ENCODE measurements at regions not wholly inside any gene's neighbourhood (a gene's known extent, or its start where the extent isn't known, plus 50 kb on each side); places are given as distances from the start of the nearest gene placed in this dataset.

DNA sequence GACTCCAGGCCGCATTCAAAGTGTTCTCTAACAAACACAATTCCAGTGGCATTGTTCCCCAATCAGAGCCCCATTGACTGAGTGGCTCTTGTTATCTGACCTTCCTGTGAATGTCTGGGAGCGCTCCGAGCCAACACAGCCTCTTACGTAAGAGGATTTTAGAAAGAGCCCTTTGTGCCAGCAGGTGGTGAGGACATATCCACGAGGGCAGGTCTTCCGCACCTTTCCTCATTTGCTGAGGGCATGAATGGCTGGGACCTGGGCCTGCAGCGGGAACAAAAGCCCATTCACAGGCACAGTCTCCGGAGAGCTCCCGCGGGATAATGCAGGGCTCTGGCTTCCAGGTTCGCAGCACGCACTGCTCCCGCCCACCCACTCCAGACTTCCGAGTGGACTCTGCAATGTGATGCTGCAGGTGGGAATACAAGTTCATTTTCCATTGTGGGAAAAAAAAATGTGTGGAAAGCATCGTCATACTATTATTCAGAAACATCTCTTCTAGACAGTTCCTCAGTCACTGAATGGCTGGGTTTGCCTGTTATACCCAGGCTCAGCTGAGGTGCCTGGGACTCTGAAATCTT lies 295.0 kb upstream of the IGFBP3 start:
- DNase-seq, result no peak

DNA sequence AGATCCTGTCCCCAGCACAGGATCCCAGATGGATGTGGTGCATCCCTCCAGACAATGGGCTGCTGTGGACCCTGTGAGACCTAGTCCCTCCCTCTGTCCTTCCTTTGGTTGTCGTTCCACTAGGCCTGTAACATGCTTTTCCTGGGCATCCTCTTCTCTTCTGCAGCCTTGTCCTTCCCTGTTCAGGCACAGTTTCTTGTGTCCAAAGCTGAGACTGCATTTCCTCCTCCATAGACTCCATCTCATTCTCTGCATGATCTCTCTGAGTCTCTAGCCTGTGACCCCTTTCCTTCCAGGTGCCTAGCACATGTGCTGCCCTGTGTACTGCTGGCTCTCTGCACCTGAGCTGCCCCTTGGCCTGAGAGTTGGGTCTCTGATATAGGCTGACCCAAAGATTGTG lies 293.5 kb upstream of the IGFBP3 start:
- no peak for DNase-seq

DNA sequence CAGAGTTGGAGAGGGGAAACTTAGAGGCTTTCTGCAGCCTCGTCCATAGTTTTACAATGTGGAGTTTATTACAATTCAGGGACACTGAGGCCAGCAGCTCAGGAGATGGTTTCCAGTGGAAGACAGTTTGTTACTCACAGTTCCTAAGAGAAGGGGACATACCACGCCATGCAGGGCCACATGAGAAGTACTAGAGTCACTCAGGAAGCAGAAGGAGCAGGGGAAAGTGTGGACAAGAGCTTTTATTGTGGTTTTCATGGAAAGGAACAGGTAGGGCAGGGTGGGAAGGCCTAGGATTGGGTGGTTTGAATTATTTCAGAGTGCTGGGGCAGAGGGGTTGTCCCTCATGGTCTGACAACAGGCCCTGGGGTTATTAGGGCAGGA lies 292.1 kb upstream of the IGFBP3 start:
- DNase-seq, result no peak

DNA sequence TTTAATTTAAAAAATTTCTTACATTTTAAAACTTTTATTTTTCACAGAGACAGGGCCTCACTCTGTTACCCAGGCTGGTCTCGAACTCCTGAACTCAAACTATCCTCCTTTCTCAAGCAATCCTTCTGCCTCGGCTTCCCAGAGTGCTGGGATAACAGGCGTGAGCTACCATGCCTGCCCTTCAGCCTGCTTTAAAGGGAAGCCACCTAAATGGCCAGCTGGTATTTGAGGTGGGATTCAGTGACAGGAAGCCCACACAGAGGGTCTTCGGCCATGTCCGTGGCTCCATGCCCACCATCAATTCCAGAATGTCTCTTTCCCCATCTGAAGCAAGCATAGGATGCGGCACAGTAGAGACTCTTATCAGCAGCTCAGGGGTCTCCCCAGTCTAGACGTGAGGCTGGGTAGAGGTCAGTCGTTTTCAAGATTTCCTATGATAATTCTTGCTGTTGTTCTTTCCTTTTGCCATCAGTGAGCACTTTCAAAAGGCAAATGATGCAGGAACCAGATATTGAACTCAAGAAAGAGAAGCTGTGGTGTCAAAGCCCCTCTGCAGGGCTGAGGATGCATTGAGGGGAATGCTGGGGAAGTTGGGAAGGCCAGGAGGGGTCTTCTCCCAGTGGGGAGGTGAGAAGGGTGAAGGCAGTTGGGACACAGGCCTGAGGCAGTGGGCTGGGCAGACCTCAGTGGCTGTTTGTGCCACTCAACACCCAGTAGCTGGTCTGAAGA lies 291.5 kb upstream of the IGFBP3 start:
- DNase-seq, result no peak

DNA sequence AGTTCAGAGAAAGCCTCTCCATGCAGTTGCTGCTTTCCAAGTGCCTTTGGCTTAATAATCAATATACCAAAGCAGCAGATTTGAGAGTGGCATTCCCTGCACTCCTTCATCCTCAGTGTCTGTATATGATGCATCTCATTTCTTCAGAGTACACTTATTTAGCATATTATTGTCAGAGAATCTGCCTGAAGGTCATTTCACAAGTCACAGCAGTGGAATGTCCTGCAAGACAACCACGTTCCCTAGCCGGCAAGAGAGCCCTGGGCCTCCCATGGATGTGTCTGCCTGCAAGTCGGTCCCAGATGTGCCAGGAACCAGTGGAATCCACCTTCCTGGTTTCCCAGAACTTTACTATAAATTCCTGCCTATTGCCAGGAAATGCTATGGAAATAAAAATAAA lies 289.4 kb upstream of the IGFBP3 start:
- DNase-seq, result no peak

DNA sequence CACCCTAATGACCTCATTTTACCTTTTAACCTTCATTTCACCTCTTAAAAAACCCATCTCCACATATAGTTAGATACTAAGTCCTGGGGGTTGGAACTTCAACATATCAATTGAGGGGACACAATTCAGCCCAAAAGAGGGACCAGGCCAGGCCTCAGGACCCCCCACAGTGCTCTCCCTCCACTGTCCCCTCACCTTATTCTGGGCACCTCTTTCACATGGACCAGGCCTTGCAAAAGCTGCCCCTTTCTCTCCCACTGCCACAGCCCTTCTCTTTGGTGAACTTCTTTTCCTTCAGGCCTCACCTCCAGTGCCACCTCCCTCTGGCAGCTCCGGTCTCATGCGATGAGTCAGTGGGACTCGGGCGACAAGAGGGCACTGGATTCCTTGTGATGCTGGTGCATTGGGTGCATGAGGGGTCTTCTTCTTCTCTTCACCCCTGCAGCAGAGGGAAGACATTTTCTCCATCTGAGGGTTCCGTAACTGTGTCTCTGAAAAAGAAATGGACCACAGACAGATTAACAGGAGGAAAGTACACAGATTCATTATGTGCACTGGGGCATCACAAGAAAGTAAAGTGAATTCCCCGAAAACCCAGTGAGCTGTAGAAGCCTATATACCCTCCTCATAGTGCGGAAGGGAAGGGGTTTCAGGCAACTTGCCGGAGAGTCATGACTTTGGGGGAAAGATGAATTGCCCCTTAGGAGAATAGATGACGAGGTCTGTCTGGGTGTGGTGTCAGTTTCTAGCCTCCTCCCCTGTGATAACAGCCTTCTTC lies 288.7 kb upstream of the IGFBP3 start:
- DNase-seq, result no peak

DNA sequence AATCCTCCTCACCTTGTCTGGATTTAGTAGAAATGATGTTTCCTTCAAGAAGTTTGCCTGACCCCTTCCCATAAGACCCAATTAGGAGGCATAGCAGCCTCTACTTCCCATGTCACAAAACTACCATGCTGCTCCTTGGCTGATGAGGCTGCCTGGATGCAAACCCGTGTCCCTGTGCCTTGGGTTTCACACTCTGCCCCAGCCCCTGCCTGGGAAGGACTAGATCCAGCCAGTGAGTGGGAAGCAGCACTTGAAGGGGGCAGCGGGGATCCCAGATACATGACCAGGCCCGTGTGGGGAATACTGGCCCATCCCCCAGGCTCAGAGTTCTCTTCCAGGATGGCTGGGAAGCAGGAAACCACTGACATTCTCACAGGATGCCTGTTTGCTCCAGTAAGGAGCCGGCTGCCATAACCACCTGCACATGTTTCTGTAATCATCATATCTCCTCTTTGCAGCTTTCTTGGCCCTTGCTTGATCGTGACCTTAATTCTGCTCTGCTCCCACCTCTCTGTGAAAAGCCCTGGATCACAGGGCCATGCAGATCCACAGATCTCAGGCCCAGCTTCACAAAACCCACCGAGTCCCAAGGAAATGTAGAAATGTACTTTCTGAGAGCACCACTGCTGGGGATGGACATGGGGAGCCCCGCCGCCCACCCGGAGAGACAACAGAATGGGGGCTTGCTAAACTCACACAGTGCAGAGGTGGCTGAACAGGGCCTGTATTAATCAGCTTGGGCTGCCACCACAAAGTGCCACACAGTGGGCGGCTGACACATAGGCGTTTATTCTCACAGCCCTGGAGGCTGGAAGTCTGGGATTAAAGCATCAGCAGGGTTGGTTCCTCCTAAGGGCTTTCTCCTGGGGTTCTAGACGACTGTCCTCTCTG lies 287.8 kb upstream of the IGFBP3 start:
- DNase-seq, result no peak

DNA sequence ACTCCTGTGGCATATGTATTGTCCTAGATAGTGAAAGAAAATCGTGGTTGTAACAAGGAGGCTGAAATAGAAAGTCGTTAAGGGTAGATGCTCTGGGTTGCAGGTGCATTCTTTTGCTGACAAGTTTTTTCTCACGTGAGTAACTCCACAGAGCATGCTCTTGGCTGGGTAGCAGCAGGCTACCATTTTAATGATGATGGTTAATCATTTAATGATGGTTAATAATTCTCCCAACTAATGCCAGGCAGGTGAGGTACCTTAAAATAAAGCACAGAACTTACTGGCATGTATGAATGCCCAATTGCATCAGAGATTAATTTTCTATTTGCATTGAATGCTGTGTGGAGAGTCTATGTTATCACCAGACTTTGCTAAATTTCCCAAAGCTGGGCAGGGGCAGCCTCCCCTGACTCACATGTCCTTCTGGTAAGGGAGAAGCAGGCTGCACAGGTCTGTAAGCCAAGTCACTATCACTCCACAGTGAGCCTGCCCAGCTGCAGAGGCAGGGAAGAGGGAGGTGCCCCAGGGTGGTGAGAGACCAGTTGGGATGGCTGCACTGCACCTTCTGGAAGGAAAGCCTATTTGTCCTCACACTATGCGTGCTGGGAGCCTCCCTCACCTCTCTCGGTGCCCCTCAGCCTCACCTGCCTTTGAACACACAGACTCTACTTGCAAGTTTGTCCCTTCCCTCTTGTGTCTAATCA lies 287.0 kb upstream of the IGFBP3 start:
- DNase-seq, result no peak

DNA sequence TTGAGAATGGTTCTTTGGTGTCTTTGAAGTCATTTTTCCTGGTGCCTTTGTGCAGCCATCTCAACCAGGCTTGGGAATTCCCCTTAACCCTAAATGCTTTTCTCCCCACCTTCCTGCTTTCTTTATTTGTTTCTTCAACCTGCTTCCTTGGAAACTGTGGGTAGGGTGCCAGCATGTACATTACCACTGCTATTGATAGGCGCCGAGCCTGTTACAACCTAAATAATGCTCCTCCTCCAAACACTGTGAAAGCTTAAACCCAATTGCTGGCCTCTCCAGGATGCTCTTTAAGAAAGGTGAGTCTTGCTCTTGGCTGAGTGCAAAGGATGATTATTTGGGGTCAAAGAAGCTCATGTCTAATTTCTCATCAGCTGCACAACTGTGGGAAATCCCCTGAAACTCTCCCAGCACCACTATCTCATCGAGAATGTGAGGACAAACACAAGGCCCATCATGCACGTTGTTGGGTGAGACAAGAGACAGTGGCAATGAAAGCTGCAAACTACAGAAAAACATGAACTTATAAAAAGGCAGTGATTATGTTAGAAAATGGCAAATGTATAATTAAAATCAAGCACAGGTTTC lies 285.5 kb upstream of the IGFBP3 start:
- peak in 1 of 5 experiments; percentile 14 for DNase-seq

DNA sequence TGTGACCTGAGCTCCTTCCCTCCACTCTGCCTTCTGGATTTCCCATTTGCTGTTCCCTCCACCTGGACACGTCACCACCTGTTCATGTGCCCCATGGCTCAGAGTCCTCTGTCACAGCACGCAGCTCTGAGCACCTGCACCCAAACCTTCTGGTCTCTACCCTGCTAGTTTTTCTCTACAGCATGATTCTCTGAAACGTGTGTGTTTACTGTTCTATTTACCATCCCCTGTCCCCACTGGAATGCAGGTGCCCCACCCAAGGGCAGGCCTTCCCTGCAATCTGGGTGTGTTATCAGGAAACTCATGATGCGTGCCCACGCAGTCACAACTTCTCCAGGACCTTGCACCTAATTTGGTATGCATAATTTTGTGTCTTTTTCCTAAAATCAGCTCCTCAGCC lies 284.4 kb upstream of the IGFBP3 start:
- DNase-seq, result no peak

DNA sequence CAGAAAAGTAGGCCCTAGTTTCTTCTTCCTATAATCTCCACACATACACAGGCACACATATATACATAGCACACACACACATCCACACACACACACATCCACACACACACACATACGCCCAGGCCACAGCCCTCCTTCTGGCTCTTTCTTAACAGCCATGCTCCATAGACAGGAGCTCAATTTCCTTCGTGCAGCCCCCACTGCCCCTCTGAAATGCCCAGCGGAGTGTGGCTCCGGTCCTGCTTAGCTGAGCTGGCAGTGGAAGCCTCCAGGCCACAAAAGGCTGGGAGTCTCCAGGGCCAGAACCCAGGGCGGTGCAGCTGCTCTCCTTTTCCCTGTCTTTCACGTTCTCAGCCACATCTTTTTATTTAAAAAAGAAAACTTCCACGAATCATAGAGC lies 282.9 kb upstream of the IGFBP3 start:
- DNase-seq, result no peak

DNA sequence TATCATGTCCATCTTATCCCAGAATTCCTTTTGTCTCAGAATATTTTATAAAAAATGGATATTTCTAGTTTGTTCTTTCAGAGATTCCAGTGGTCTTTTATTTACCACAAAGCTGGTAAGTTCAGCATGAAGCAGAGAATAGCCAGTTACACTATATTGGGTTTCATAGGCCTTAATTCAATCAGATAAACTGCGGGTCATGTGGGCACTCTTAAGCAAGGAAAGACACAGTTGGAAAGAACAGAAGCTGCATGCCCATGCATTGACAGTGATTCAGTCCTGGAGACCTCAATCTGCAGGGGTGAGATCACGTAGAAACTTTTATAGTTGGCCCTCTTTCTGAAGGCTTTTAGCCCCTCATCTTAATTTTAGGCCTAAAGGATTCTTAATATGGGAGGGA lies 281.3 kb upstream of the IGFBP3 start:
- no peak for DNase-seq

DNA sequence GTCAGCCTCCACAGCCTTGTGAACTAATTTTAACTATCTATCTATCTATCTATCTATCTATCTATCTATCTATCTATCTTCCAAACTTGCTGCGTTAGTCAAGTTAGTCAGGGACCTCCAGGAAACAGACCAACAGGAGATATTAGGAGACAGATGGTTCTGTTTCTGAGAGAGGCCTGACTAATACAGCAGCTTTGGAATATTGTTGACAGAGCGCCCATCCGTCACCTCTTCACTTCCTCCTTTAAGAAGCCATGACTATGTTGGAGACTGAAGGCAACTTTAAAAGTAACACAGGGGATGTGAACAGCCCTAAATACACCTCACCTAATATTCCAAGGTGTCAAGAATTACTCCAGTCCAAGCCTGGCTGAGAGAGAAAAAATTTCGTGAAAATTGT lies 280.9 kb upstream of the IGFBP3 start:
- no peak for DNase-seq

DNA sequence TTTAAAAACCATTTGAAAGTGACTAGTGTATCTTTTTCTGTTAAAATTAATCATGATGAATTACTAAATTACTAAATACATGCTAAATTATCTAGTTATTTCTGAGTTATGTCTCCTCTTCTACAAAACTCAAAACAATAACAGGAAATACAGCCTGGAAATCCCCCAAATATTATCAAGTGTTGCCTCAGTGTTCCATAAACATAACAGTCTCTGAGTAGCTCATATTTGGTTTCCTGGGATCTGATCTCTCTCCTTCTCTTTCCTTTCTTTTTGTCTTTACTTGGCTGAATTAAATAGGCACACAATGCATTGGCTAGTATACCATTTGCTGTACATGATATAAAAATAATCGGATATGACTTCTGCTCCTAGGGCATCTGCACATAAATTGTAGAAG lies 277.6 kb upstream of the IGFBP3 start:
- DNase-seq, result no peak

DNA sequence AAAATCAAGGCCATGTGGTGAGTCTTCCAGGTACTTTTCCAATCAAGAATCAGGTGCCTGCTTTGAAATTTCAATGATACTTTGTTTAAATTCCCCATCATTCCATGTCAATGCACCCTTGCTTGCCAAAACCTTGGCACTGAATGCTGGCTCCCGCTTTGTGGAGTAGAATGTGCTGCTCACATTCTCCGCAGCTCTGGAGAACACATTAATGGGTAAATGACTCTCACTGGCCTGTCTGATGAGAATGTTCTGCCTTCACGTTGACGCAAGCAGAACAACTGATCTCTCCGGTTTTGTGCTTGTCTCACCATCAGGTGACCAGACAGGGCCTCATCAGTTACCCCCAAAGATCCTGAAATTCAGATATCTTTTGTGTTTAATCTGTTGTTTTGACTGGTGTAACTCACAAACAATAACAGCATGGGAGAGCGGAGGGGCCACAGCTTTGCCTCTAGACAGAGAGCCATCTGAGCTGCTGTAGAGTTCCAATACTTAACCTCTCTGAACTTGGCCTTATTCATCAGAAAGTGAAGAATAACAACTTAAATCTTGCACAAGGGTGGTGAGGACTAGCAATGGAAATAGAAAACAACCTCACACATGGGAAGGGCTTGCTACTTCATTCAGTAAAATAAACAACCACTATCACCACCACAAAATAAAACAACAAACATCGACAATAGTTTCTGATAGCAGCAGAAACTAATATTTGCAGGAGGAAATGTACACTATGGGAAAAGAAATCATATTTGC lies 276.9 kb upstream of the IGFBP3 start:
- DNase-seq, result no peak

DNA sequence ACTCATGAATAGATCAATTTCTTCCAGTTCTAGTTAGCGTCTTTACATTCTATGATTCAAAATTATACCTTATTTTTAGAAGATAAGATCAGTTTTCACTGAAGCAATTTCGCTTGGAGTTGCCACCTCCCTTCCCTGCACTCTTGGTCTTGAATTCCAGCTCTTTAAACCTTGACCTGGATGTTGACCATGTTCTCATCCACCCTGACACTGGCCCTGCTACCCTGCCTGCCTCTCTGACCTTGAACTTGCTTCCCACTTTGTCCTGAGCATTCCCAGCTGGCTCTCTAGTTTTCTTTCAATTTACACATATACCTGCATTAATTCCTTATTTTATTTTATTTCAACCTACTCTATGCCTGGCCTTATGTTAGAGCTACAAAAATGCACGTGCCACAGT lies 274.9 kb upstream of the IGFBP3 start:
- no peak for DNase-seq

DNA sequence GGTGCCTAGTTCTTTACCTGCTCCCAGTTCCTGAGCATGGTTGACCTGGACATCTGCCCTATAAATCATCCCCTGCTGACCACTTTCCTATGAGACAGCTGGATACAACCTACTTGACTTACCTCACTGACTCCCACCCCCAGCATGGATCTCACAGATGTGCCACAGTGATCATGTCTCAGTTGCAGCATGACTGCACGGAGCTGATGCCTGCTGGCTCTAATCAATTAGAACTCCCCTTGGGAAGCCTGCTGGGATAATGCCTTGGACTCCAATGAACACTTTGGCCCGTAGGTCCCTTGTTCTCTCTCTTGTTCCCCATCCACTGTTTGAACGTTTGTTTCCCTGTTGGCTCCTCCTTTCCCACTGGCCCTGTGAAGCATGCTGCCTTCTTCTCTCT lies 271.2 kb upstream of the IGFBP3 start:
- no peak for DNase-seq

DNA sequence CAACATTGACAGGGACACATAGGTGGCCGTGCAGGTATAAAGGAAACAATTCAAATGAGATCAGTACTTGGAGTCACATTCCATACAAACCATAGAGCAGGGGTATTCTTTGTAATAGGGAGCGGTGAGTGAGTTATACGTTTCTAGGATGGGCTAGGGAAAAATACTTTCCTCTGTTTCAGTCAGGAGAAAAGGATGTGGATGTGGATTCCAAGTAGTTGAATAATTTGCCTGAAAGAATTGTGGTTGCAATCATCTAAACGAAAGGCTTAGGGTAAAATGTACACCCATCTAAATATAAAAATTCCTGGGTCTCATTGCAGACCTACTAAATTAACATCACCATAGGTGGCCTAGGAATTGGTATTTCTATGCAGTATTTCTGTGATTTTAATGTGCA lies 270.7 kb upstream of the IGFBP3 start:
- DNase-seq, result no peak

DNA sequence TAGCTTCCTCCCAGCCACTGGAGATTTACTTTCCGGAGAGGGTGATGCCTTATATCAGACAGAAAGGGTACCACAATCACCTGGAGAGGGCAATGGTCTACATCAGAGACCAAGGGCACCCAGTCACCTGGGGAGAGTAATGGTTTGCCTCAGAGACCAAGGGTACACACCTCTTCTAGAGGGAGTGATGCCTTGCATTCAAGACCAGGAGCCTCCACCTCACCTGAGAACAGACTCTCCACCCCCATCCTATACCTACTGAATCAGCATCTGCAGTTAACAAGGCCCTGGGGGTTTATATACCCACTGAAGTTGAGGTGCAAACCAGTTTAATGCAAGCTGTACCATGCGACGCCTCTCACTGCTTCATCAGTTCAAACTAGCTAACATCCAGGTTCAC lies 270.2 kb upstream of the IGFBP3 start:
- DNase-seq, result no peak

DNA sequence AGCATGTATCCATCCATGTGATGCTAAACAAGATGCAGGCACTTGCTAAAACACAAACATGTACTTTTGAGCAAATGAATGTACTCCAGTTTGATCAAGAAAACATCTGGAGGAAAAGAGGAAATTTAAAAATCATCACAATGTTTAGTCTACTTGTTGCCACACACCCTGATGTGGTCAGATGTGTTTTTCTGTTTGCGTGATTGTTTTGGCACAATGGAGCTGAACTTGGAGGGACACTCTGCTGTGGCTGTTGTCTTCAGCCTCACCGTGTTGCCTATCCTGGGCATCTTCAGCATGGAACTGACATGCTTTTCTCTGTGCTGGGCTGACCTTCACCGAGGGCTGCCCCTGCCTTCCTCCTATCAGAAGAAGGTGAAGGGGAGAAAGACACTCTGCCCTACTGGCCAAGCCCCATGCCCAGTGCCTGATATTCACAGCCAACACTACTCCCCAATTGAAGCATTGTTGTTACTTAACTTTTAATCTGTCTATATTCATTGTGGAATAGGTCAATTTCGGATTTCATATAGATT lies 268.3 kb upstream of the IGFBP3 start:
- DNase-seq, result no peak

DNA sequence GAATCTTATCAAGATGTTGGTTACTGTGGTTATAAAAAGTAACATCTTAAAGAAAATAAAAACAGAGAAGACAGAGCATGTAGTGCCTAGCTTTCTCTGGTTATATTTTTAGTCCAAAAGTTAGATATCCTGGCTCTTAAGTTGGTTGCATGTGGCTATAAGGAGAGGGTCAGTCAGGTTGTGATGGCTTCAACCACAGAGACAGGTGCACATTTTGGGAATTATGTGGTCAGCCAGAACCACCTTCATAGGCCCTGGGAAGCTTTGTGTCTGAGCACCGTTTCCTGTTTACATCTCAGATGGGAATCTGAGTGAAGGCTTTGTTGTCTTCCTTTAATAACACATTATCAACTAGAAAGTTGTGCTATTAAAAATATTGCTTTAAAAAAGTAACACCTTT lies 265.1 kb upstream of the IGFBP3 start:
- DNase-seq, result no peak
